K562 (cell line): ENCODE measurements at regions not wholly inside any gene's neighbourhood (a gene's known extent, or its start where the extent isn't known, plus 50 kb on each side); places are given as distances from the start of the nearest gene placed in this dataset.

Experiments used
- ATAC-seq: fragments of 200-7000 bp; cut with Tn5 transposase; 3 replicates; pipeline ENCODE4 v1.9.1; 2020; ENCODE audit warnings: moderate library complexity
- BruUV-seq: library from RNA; stranded (reverse); fragments of 400-500 nt; replicated peaks from 2 replicates; lab custom pipeline; 2021; lab: Mats Ljungman, UMichigan
- CTCF ChIA-PET: fragments of 300-600 bp; formaldehyde crosslinking; extraction: SDS; loops from one replicate; lab custom pipeline; 2021; ENCODE audit warnings: low intra/inter-chr PET ratio; lab: Yijun Ruan, JAX
- POLR2A ChIA-PET: fragments of 300-600, 350-650 bp; sonication (Branson Sonifier 250); formaldehyde crosslinking; extraction: SDS; loops from one replicate; lab custom pipeline; 2021; ENCODE audit warnings: antibody characterized with exemption, inconsistent platforms; lab: Yijun Ruan, JAX
- DNase-seq, 4 experiments: peaks; one replicate each; pipeline versions ENCODE4 v3.0.0 to v3.0.0-alpha.2; 2011 to 2018; ENCODE audit warnings: low spot score in 3 of 4, mixed read lengths in 3 of 4; ENCODE audit errors: extremely low read depth in 1 of 4
- FAIRE-seq: peaks from 2 replicates; lab custom pipeline; 2011; peaks lifted over from hg19 to GRCh38; lab: Jason Lieb, UNC
- H2AFZ ChIP-seq: 2 replicates; pipeline ENCODE4 v1.6.0; 2011; ENCODE audit warnings: low read depth, low read length, control low read depth, inconsistent platforms
- H3K27ac ChIP-seq: fragments of 200-600 bp; 3 replicates; pipeline ENCODE4 v1.8.0; 2011; ENCODE audit warnings: low read depth, mild to moderate bottlenecking, control low read depth, inconsistent platforms, low read length, moderate library complexity, mixed read lengths; ENCODE audit errors: extremely low read depth
- H3K27me3 ChIP-seq, 2 experiments: fragments of 300-600 bp in 1 of 2; 2 replicates in 1 of 2; 3 replicates in 1 of 2; pipeline versions ENCODE4 v1.6.0 to v1.8.0; 2011; ENCODE audit warnings: inconsistent platforms in 2 of 2, low read length in 2 of 2, mild to moderate bottlenecking in 1 of 2, mixed read lengths in 1 of 2, moderate library complexity in 1 of 2; ENCODE audit not compliant: control insufficient read depth in 2 of 2, insufficient read depth in 2 of 2
- H3K36me3 ChIP-seq: fragments of 300-600 bp; 3 replicates; pipeline ENCODE4 v1.8.0; 2011; ENCODE audit warnings: mild to moderate bottlenecking, low read length, inconsistent platforms; ENCODE audit not compliant: control insufficient read depth, insufficient read depth
- H3K4me1 ChIP-seq, 2 experiments: fragments of 200-600 bp in 1 of 2; replicated peaks in 1 of 2; 2 replicates in 1 of 2; 3 replicates in 1 of 2; pipeline versions ENCODE4 v1.5.1 to v1.8.0; 2011; ENCODE audit warnings: inconsistent platforms in 2 of 2, low read length in 2 of 2, mild to moderate bottlenecking in 1 of 2, mixed read lengths in 1 of 2, moderate library complexity in 1 of 2; ENCODE audit not compliant: control insufficient read depth in 2 of 2, insufficient read depth in 2 of 2
- H3K4me2 ChIP-seq: 2 replicates; pipeline ENCODE4 v1.6.1; 2011; ENCODE audit warnings: low read length, control low read depth, inconsistent platforms, mixed read lengths; ENCODE audit not compliant: insufficient read depth
- H3K4me3 ChIP-seq: fragments of 200-600 bp; sonication (generic), shearing (Covaris generic); 2 replicates; pipeline ENCODE4 v1.5.1; 2016; ENCODE audit warnings: control low read depth, inconsistent platforms
- H3K79me2 ChIP-seq: fragments of 200-600 bp; 3 replicates; pipeline ENCODE4 v1.8.0; 2011; ENCODE audit warnings: low read length, inconsistent platforms; ENCODE audit not compliant: control insufficient read depth, insufficient read depth
- H3K9ac ChIP-seq, 2 experiments: 2 replicates each; pipeline versions ENCODE4 v1.6.0 to v1.6.1; 2011; ENCODE audit warnings: low read depth in 2 of 2, low read length in 2 of 2, control low read depth in 1 of 2, inconsistent platforms in 1 of 2, mild to moderate bottlenecking in 1 of 2, mixed read lengths in 1 of 2; ENCODE audit not compliant: insufficient read depth in 1 of 2
- H3K9me1 ChIP-seq: one replicate; pipeline ENCODE4 v1.6.0; 2011; ENCODE audit warnings: inconsistent platforms, mild to moderate bottlenecking, low read length, moderate library complexity; ENCODE audit not compliant: control insufficient read depth, insufficient read depth
- H3K9me3 ChIP-seq: replicated peaks from 2 replicates; pipeline ENCODE4 v1.5.1; 2011; ENCODE audit warnings: low read depth, low read length, inconsistent platforms; ENCODE audit not compliant: control insufficient read depth, insufficient read depth
- H4K20me1 ChIP-seq: replicated peaks from 2 replicates; pipeline ENCODE4 v1.6.1; 2011; ENCODE audit warnings: low read length, inconsistent platforms, mixed read lengths; ENCODE audit not compliant: control insufficient read depth, insufficient read depth
- AFF1 ChIP-seq, 2 experiments: fragments of 450-650 bp; IDR thresholded peaks; 2 replicates each; pipeline ENCODE4 v1.6.1; 2018; ENCODE audit warnings: mild to moderate bottlenecking in 2 of 2, low read depth in 1 of 2; ENCODE audit not compliant: partially characterized antibody in 2 of 2
- CAMTA2 ChIP-seq: fragments of 250-450 bp; sonication (Bioruptor Pico); conservative IDR thresholded peaks from 2 replicates; pipeline ENCODE4 v1.5.1; 2022
- DLX4 ChIP-seq: fragments of 250-450 bp; sonication (Bioruptor Pico); IDR thresholded peaks from 2 replicates; pipeline ENCODE4 v1.6.1; 2021; ENCODE audit warnings: mild to moderate bottlenecking
- NFIX ChIP-seq: fragments of 250-450 bp; sonication (Bioruptor Pico); IDR thresholded peaks from 2 replicates; pipeline ENCODE4 v1.4.0; 2020; ENCODE audit warnings: low read depth, mild to moderate bottlenecking, moderate library complexity
- RFX7 ChIP-seq: fragments of 250-450 bp; sonication (Bioruptor Pico); IDR thresholded peaks from 2 replicates; pipeline ENCODE4 v1.5.1; 2021; ENCODE audit warnings: mild to moderate bottlenecking
- SMAD3 ChIP-seq: fragments of 450-650 bp; formaldehyde crosslinking; conservative IDR thresholded peaks from 2 replicates; pipeline ENCODE4 v1.4.0; 2020; ENCODE audit warnings: mild to moderate bottlenecking
- THAP12 ChIP-seq: fragments of 250-450 bp; sonication (Bioruptor Pico); IDR thresholded peaks from 2 replicates; pipeline ENCODE4 v1.9.0; 2021; ENCODE audit warnings: mild to moderate bottlenecking, inconsistent platforms
- WGBS: fragments of 100-300 bp; shearing (Covaris generic); methylation state at CpG from one replicate; pipeline ENCODE4 v1.1.6; 2016; ENCODE audit warnings: low coverage, mixed read lengths; ENCODE audit not compliant: insufficient coverage; ENCODE audit errors: missing lambda C conversion rate; 5-methylcytosine and 5-hydroxymethylcytosine counted together
- in situ Hi-C: fragments of 300-500 bp; cut with MboI; formaldehyde crosslinking; loops from 4 replicates; pipeline ENCODE4 v1.15.0; 2018; ENCODE audit warnings: inconsistent platforms, mixed read lengths
- intact Hi-C: fragments of 100-400 bp; cut with micrococcal nuclease; formaldehyde crosslinking; loops from 2 replicates; pipeline ENCODE4 v1.14.2; 2022

- no peak for ATAC-seq
- no TSS peak for BruUV-seq
- WGBS = 0% methylated on average over 7 of the region's 7 CpGs
- H3K4me2 ChIP-seq = no peak overlapping the region
- no peak overlapping the region for H3K9ac ChIP-seq
- POLR2A ChIA-PET = no interaction called here
- H3K27me3 ChIP-seq = no peaks in the 10 kb centered on the region
- no peaks in the 10 kb centered on the region for H3K9me1 ChIP-seq
- intact Hi-C loops = loop anchor here (10.0 kb wide), 1 partner anchor 1405 kb away; no protein-coding TSS in a partner anchor
- TF ChIP-seq DLX4 = no peak
- no peak for TF ChIP-seq RFX7 (CRISPR knock-in tag)
- no peaks in the 10 kb centered on the region for H3K79me2 ChIP-seq
- H3K4me1 ChIP-seq = no peaks in the 10 kb centered on the region
- no peaks in the 10 kb centered on the region for H3K9me3 ChIP-seq
- H4K20me1 ChIP-seq = no peaks in the 10 kb centered on the region
- DNase-seq = no peak
- H2AFZ ChIP-seq = no peak overlapping the region
- no peak overlapping the region for H3K4me3 ChIP-seq
- no peak overlapping the region for H3K27ac ChIP-seq
- CTCF ChIA-PET = no interaction called here
- H3K36me3 ChIP-seq = no peaks in the 10 kb centered on the region
- FAIRE-seq = no peak
- in situ Hi-C loops = no loop called here
These were observed 322.7 kb upstream of the SOX11 start for GRCh38 chr2:5369510-5369909.

GRCh38 chr2:5370158-5370557, 322.0 kb upstream of the SOX11 start:
- ChIA-PET CTCF (no interaction called here), POLR2A (no interaction called here)
- no peak overlapping the region for H3K27ac ChIP-seq
- no peak overlapping the region for H3K9ac ChIP-seq
- BruUV-seq = no TSS peak
- H3K9me3 ChIP-seq = no peaks in the 10 kb centered on the region
- no peaks in the 10 kb centered on the region for H3K79me2 ChIP-seq
- H3K36me3 ChIP-seq = no peaks in the 10 kb centered on the region
- H2AFZ ChIP-seq = no peak overlapping the region
- intact Hi-C loops = no loop called here
- FAIRE-seq (no peak), ATAC-seq (no peak), DNase-seq (no peak)
- H3K4me3 ChIP-seq = no peak overlapping the region
- no peaks in the 10 kb centered on the region for H4K20me1 ChIP-seq
- H3K4me1 ChIP-seq = no peaks in the 10 kb centered on the region
- no peaks in the 10 kb centered on the region for H3K27me3 ChIP-seq
- WGBS = 1% methylated on average over 5 of the region's 5 CpGs
- no peak overlapping the region for H3K4me2 ChIP-seq
- in situ Hi-C loops = no loop called here
- H3K9me1 ChIP-seq = no peaks in the 10 kb centered on the region
- TF ChIP-seq SMAD3 (CRISPR knock-in tag) = no peak
- no peak for TF ChIP-seq CAMTA2
- TF ChIP-seq THAP12 (CRISPR knock-in tag) = no peak
- no peak for TF ChIP-seq AFF1 (IDR thresholded peaks at IDR 0.05; ENCODE audit: low read depth in 1 of 2, partially characterized antibody in 2 of 2)
- TF ChIP-seq NFIX (CRISPR knock-in tag) = no peak
